H1 (cell line): ENCODE measurements at regions not wholly inside any gene's neighbourhood (a gene's known extent, or its start where the extent isn't known, plus 50 kb on each side); places are given as distances from the start of the nearest gene placed in this dataset.

ENCODE experiments used
- CTCF ChIA-PET: fragments of 300-600 bp; sonication (Branson Sonifier 250); formaldehyde crosslinking; loops from one replicate; lab custom pipeline; 2021; ENCODE audit not compliant: partially characterized antibody; lab: Charles Lee
- POLR2A ChIA-PET: fragments of 300-600 bp; sonication (Branson Sonifier 250); formaldehyde crosslinking; loops from one replicate; lab custom pipeline; 2021; ENCODE audit warnings: inconsistent platforms; ENCODE audit not compliant: partially characterized antibody; lab: Charles Lee
- DNase-seq, 2 experiments: peaks; one replicate each; pipeline versions ENCODE4 v3.0.0 to v3.0.0-alpha.2; 2010 to 2022; ENCODE audit warnings: low spot score in 2 of 2, low read depth in 1 of 2, mixed read lengths in 1 of 2
- FAIRE-seq: peaks from 2 replicates; lab custom pipeline; 2011; peaks lifted over from hg19 to GRCh38; lab: Jason Lieb, UNC
- H2AFZ ChIP-seq: 2 replicates; pipeline ENCODE4 v1.8.1; 2012; ENCODE audit warnings: low read length, inconsistent platforms
- H2AK5ac ChIP-seq: 2 replicates; pipeline ENCODE4 v1.6.1; 2013; ENCODE audit warnings: low read depth, low read length
- H2BK120ac ChIP-seq: replicated peaks from 2 replicates; pipeline ENCODE3; 2013; ENCODE audit warnings: low read depth, low read length, inconsistent platforms
- H2BK12ac ChIP-seq: 2 replicates; pipeline ENCODE4 v1.6.1; 2013; ENCODE audit warnings: low read depth, low read length
- H2BK15ac ChIP-seq: 2 replicates; pipeline ENCODE4 v1.6.1; 2013; ENCODE audit warnings: low read length
- H2BK20ac ChIP-seq: 2 replicates; pipeline ENCODE4 v1.6.1; 2013; ENCODE audit warnings: low read length
- H2BK5ac ChIP-seq: 2 replicates; pipeline ENCODE4 v1.6.1; 2013; ENCODE audit warnings: low read depth, low read length
- H3K14ac ChIP-seq: 2 replicates; pipeline ENCODE4 v1.6.1; 2013; ENCODE audit warnings: inconsistent platforms; ENCODE audit not compliant: insufficient read length
- H3K18ac ChIP-seq: 2 replicates; pipeline ENCODE4 v1.6.1; 2013; ENCODE audit warnings: low read length; ENCODE audit errors: extremely low read depth
- H3K23ac ChIP-seq: 2 replicates; pipeline ENCODE4 v1.6.1; 2013; ENCODE audit warnings: inconsistent platforms; ENCODE audit not compliant: insufficient read length
- H3K23me2 ChIP-seq: 2 replicates; pipeline ENCODE4 v1.6.1; 2013; ENCODE audit warnings: low read depth, low read length
- H3K27ac ChIP-seq: 2 replicates; pipeline ENCODE4 v1.6.1; 2011; ENCODE audit warnings: low read depth, low read length, inconsistent platforms
- H3K27me3 ChIP-seq, 4 experiments: replicated peaks in 1 of 4; 1 replicate in 1 of 4; 2 replicates in 3 of 4; pipeline versions ENCODE4 v1.6.1 to v1.8.1; 2011 to 2013; ENCODE audit warnings: low read length in 3 of 4, mild to moderate bottlenecking in 3 of 4, inconsistent platforms in 2 of 4, mixed read lengths in 2 of 4, moderate library complexity in 1 of 4; ENCODE audit not compliant: control insufficient read depth in 3 of 4, insufficient read depth in 3 of 4; ENCODE audit errors: extremely low read depth in 1 of 4
- H3K36me3 ChIP-seq, 4 experiments: 2 replicates each; pipeline versions ENCODE4 v1.6.1 to v1.8.1; 2011 to 2013; ENCODE audit warnings: mild to moderate bottlenecking in 4 of 4, low read length in 3 of 4, moderate library complexity in 2 of 4, control low read depth in 1 of 4, inconsistent platforms in 1 of 4; ENCODE audit not compliant: insufficient read depth in 4 of 4, control insufficient read depth in 2 of 4
- H3K4ac ChIP-seq: replicated peaks from 2 replicates; pipeline ENCODE3; 2013; ENCODE audit warnings: low read length, low read depth, mixed read lengths, inconsistent platforms; ENCODE audit not compliant: insufficient read length
- H3K4me1 ChIP-seq, 4 experiments: replicated peaks in 1 of 4; 1 replicate in 1 of 4; 2 replicates in 3 of 4; pipeline versions ENCODE4 v1.6.1 to v1.8.1; 2011 to 2013; ENCODE audit warnings: low read length in 3 of 4, inconsistent platforms in 2 of 4, mixed read lengths in 1 of 4; ENCODE audit not compliant: insufficient read depth in 4 of 4, control insufficient read depth in 3 of 4
- H3K4me2 ChIP-seq, 2 experiments: 2 replicates each; pipeline versions ENCODE4 v1.6.1 to v1.8.1; 2011 to 2013; ENCODE audit warnings: low read depth in 2 of 2, low read length in 2 of 2, control low read depth in 1 of 2, inconsistent platforms in 1 of 2, mild to moderate bottlenecking in 1 of 2; ENCODE audit not compliant: insufficient read depth in 1 of 2
- H3K4me3 ChIP-seq, 4 experiments: fragments of 200-600, 300-600 bp in 1 of 4; sonication (generic), shearing (Covaris generic), sonication (Bioruptor Twin) in 1 of 4; 2 replicates each; pipeline versions ENCODE4 v1.5.1 to v1.8.1; 2011 to 2016; ENCODE audit warnings: low read length in 4 of 4, low read depth in 3 of 4, control low read depth in 2 of 4, inconsistent platforms in 2 of 4, mild to moderate bottlenecking in 2 of 4, mixed read lengths in 1 of 4, moderate library complexity in 1 of 4; ENCODE audit not compliant: insufficient read depth in 2 of 4; ENCODE audit errors: extremely low read depth in 1 of 4
- H3K56ac ChIP-seq: replicated peaks from 2 replicates; pipeline ENCODE3; 2013; ENCODE audit warnings: low read depth, mild to moderate bottlenecking, mixed read lengths, low read length, inconsistent platforms; ENCODE audit not compliant: insufficient read length
- H3K79me1 ChIP-seq: 2 replicates; pipeline ENCODE4 v1.6.1; 2013; ENCODE audit warnings: low read depth, low read length, control low read depth
- H3K79me2 ChIP-seq, 2 experiments: 2 replicates each; pipeline versions ENCODE4 v1.6.1 to v1.8.1; 2012 to 2013; ENCODE audit warnings: low read length in 2 of 2, mild to moderate bottlenecking in 2 of 2, inconsistent platforms in 1 of 2; ENCODE audit not compliant: insufficient read depth in 2 of 2, control insufficient read depth in 1 of 2
- H3K9ac ChIP-seq, 4 experiments: replicated peaks in 1 of 4; 1 replicate in 1 of 4; 2 replicates in 3 of 4; pipeline versions ENCODE4 v1.6.1 to v1.8.1; 2011 to 2013; ENCODE audit warnings: low read depth in 3 of 4, low read length in 3 of 4, control low read depth in 2 of 4, mild to moderate bottlenecking in 2 of 4, moderate library complexity in 2 of 4, inconsistent platforms in 1 of 4; ENCODE audit errors: extremely low read depth in 1 of 4
- H3K9me3 ChIP-seq, 2 experiments: 2 replicates each; pipeline versions ENCODE4 v1.6.1 to v1.8.1; 2012 to 2013; ENCODE audit warnings: mild to moderate bottlenecking in 2 of 2, moderate library complexity in 2 of 2, control low read depth in 1 of 2, inconsistent platforms in 1 of 2, low read depth in 1 of 2, low read length in 1 of 2, mixed read lengths in 1 of 2; ENCODE audit not compliant: insufficient read depth in 2 of 2
- H4K20me1 ChIP-seq, 2 experiments: replicated peaks in 1 of 2; 2 replicates each; pipeline versions ENCODE3 to v1.8.1; 2011 to 2013; ENCODE audit warnings: inconsistent platforms in 2 of 2, low read length in 2 of 2, mild to moderate bottlenecking in 1 of 2; ENCODE audit not compliant: insufficient read depth in 2 of 2, control insufficient read depth in 1 of 2
- H4K5ac ChIP-seq: 2 replicates; pipeline ENCODE4 v1.6.1; 2013; ENCODE audit warnings: low read length, low read depth, mixed read lengths, inconsistent platforms; ENCODE audit not compliant: insufficient read length
- H4K8ac ChIP-seq: 2 replicates; pipeline ENCODE4 v1.8.0; 2013; ENCODE audit warnings: mild to moderate bottlenecking, moderate library complexity, low read length, inconsistent platforms; ENCODE audit not compliant: insufficient read depth; ENCODE audit errors: extremely low read depth
- H4K91ac ChIP-seq: replicated peaks from 2 replicates; pipeline ENCODE3; 2013; ENCODE audit warnings: low read length, mixed read lengths, inconsistent platforms; ENCODE audit not compliant: insufficient read length
- CREB1 ChIP-seq: IDR thresholded peaks from 2 replicates; pipeline ENCODE4 v1.6.1; 2012; ENCODE audit warnings: inconsistent platforms
- CTCF ChIP-seq, 3 experiments: IDR thresholded peaks; 1 replicate in 2 of 3; 2 replicates in 1 of 3; pipeline versions ENCODE4 v1.5.1 to v1.6.1; 2011; ENCODE audit warnings: low read length in 3 of 3, mild to moderate bottlenecking in 3 of 3, inconsistent platforms in 2 of 3, low read depth in 1 of 3, moderate library complexity in 1 of 3; ENCODE audit not compliant: insufficient read depth in 1 of 3; ENCODE audit errors: control extremely low read depth in 1 of 3
- EGR1 ChIP-seq: IDR thresholded peaks from 2 replicates; pipeline ENCODE4 v1.6.1; 2011; ENCODE audit warnings: low read depth, low read length, borderline replicate concordance
- GABPA ChIP-seq: IDR thresholded peaks from 2 replicates; pipeline ENCODE4 v1.6.1; 2011; ENCODE audit warnings: mild to moderate bottlenecking, low read length, moderate library complexity, borderline replicate concordance; ENCODE audit not compliant: insufficient read depth
- PHF8 ChIP-seq: fragments of 200-600 bp; sonication (generic); conservative IDR thresholded peaks from 2 replicates; pipeline ENCODE4 v1.7.1; 2012; ENCODE audit warnings: low read depth, mild to moderate bottlenecking, inconsistent platforms, low read length, moderate library complexity
- RBBP5 ChIP-seq: IDR thresholded peaks from 2 replicates; pipeline ENCODE4 v1.7.1; 2012; ENCODE audit warnings: low read depth, mild to moderate bottlenecking, inconsistent platforms, low read length, moderate library complexity, borderline replicate concordance
- RNF2 ChIP-seq: fragments of 200-900, 300-1000 bp; sonication (generic); IDR thresholded peaks from 2 replicates; pipeline ENCODE4 v1.7.1; 2016; ENCODE audit warnings: borderline replicate concordance, low read depth, mild to moderate bottlenecking, antibody characterized with exemption, low read length; ENCODE audit not compliant: poor library complexity, severe bottlenecking; ENCODE audit errors: missing control alignments
- SIN3A ChIP-seq, 2 experiments: IDR thresholded peaks in 1 of 2; conservative IDR thresholded peaks in 1 of 2; 2 replicates each; pipeline ENCODE4 v1.6.1; 2011 to 2012; ENCODE audit warnings: low read length in 2 of 2, improper control_type of control experiment in 1 of 2, low read depth in 1 of 2, mild to moderate bottlenecking in 1 of 2
- TEAD4 ChIP-seq: IDR thresholded peaks from 2 replicates; pipeline ENCODE4 v1.6.1; 2012; ENCODE audit warnings: low read depth, low read length, inconsistent platforms, mixed read lengths
- WGBS, 2 experiments: shearing (Covaris generic) in 1 of 2; methylation state at CpG; one replicate each; pipeline versions ENCODE4 v1.1.6 to v1.1.7; 2013 to 2015; ENCODE audit warnings: low lambda C conversion rate in 2 of 2, mixed read lengths in 2 of 2, inconsistent platforms in 1 of 2, low coverage in 1 of 2, missing lambda C conversion rate in 1 of 2; ENCODE audit not compliant: insufficient replicate concordance in 2 of 2, insufficient coverage in 1 of 2, insufficient read length in 1 of 2; ENCODE audit errors: extremely low coverage in 1 of 2, missing lambda C conversion rate in 1 of 2; 5-methylcytosine and 5-hydroxymethylcytosine counted together

GRCh38 chr13:65631078-65631477 lies 1599.1 kb downstream of the PCDH9 start:
- Histone ChIP-seq H2AK5ac (no peak overlapping the region), H2AFZ (no peak overlapping the region), H3K4ac (no peak overlapping the region), H2BK20ac (no peak overlapping the region), H2BK15ac (no peak overlapping the region), H3K4me2 (no peak overlapping the region), H3K23ac (no peak overlapping the region), H2BK12ac (no peak overlapping the region), H3K27ac (no peak overlapping the region), H4K8ac (no peak overlapping the region), H3K14ac (no peak overlapping the region), H3K23me2 (no peaks in the 10 kb centered on the region), H4K91ac (no peak overlapping the region), H3K79me2 (no peaks in the 10 kb centered on the region), H2BK120ac (no peak overlapping the region), H4K5ac (no peak overlapping the region), H3K18ac (no peak overlapping the region), H2BK5ac (no peak overlapping the region), H4K20me1 (no peaks in the 10 kb centered on the region), H3K56ac (no peak overlapping the region), H3K4me3 (no peak overlapping the region), H3K36me3 (no peaks in the 10 kb centered on the region), H3K79me1 (no peaks in the 10 kb centered on the region), H3K27me3 (no peaks in the 10 kb centered on the region), H3K4me1 (no peaks in the 10 kb centered on the region), H3K9me3 (no peaks in the 10 kb centered on the region), H3K9ac (no peak overlapping the region)
- ChIA-PET POLR2A (no interaction called here), CTCF (no interaction called here)
- no peak for FAIRE-seq
- DNase-seq: no peak
- WGBS, 2 experiments: 83% methylated on average over 2 of the region's 2 CpGs; no CpG with 5 or more reads in 1 of the 2 experiments
- TF ChIP-seq TEAD4 (no peak), PHF8 (no peak), CTCF (IDR thresholded peaks at IDR 0.05; ENCODE audit: control extremely low read depth in 1 of 3, insufficient read depth in 1 of 3, low read depth in 1 of 3, low read length in 3 of 3) (no peak), EGR1 (no peak), SIN3A (conservative IDR thresholded peaks at IDR 0.05 in 1 of 2, IDR thresholded peaks at IDR 0.05 in 1 of 2; ENCODE audit: low read depth in 1 of 2, low read length in 2 of 2) (no peak), RNF2 (no peak), RBBP5 (no peak), CREB1 (no peak), GABPA (no peak)
